ENCODE measurements at regions not wholly inside any gene's neighbourhood (a gene's known extent, or its start where the extent isn't known, plus 50 kb on each side); places are given as distances from the start of the nearest gene placed in this dataset.

GRCh38 chr13:23960566-23961156 lies 63.4 kb upstream of the C1QTNF9B start:
- Histone ChIP-seq H3K4me1 (peaks cover 17% of the 10 kb centered on the region), H3K9me3 (replicated peaks) (no peaks in the 10 kb centered on the region), H3K27ac (replicated peaks) (no peak overlapping the region), H3K36me3 (no peaks in the 10 kb centered on the region), H3K4me3 (no peak overlapping the region), H3K27me3 (ENCODE audit: low read depth) (no peaks in the 10 kb centered on the region)
- intact Hi-C loops (cut with micrococcal nuclease), result no loop called here
- peak; percentile 71 for TF ChIP-seq CTCF (IDR thresholded peaks at IDR 0.05; ENCODE audit: borderline replicate concordance)
- no peak for DNase-seq

GRCh38 chr13:23963184-23963931 lies 66.1 kb upstream of the C1QTNF9B start:
- DNase-seq, result no peak
- H3K27ac ChIP-seq (replicated peaks), result no peak overlapping the region
- peaks cover 30% of the 10 kb centered on the region for H3K4me1 ChIP-seq
- intact Hi-C loops (cut with micrococcal nuclease), result no loop called here
- no peaks in the 10 kb centered on the region for H3K9me3 ChIP-seq (replicated peaks)
- H3K4me3 ChIP-seq, result no peak overlapping the region
- H3K27me3 ChIP-seq (ENCODE audit: low read depth), result no peaks in the 10 kb centered on the region
- no peaks in the 10 kb centered on the region for H3K36me3 ChIP-seq
- TF ChIP-seq CTCF (IDR thresholded peaks at IDR 0.05; ENCODE audit: borderline replicate concordance), result no peak

- Histone ChIP-seq H3K36me3 (no peaks in the 10 kb centered on the region), H3K9me3 (replicated peaks) (no peaks in the 10 kb centered on the region), H3K4me1 (peaks cover 30% of the 10 kb centered on the region), H3K4me3 (no peak overlapping the region), H3K27me3 (ENCODE audit: low read depth) (no peaks in the 10 kb centered on the region), H3K27ac (replicated peaks) (no peak overlapping the region)
- no peak for TF ChIP-seq CTCF (IDR thresholded peaks at IDR 0.05; ENCODE audit: borderline replicate concordance)
- DNase-seq, result no peak
- intact Hi-C loops (cut with micrococcal nuclease), result no loop called here
These were observed 66.6 kb upstream of the C1QTNF9B start for GRCh38 chr13:23963947-23964346.

GRCh38 chr13:23965346-23965745 lies 68.0 kb upstream of the C1QTNF9B start:
- Histone ChIP-seq H3K27ac (replicated peaks) (no peak overlapping the region), H3K36me3 (no peaks in the 10 kb centered on the region), H3K27me3 (ENCODE audit: low read depth) (no peaks in the 10 kb centered on the region), H3K9me3 (replicated peaks) (no peaks in the 10 kb centered on the region), H3K4me1 (peaks cover 20% of the 10 kb centered on the region), H3K4me3 (no peak overlapping the region)
- no peak for DNase-seq
- no peak for TF ChIP-seq CTCF (IDR thresholded peaks at IDR 0.05; ENCODE audit: borderline replicate concordance)
- intact Hi-C loops (cut with micrococcal nuclease), result no loop called here

GRCh38 chr13:23966221-23966690 lies 69.0 kb upstream of the C1QTNF9B start:
- H3K4me3 ChIP-seq, result peak overlapping the region; percentile 24
- no peaks in the 10 kb centered on the region for H3K9me3 ChIP-seq (replicated peaks)
- H3K36me3 ChIP-seq, result no peaks in the 10 kb centered on the region
- no peaks in the 10 kb centered on the region for H3K27me3 ChIP-seq (ENCODE audit: low read depth)
- DNase-seq, result no peak
- peaks cover 20% of the 10 kb centered on the region for H3K4me1 ChIP-seq
- TF ChIP-seq CTCF (IDR thresholded peaks at IDR 0.05; ENCODE audit: borderline replicate concordance), result no peak
- intact Hi-C loops (cut with micrococcal nuclease), result no loop called here
- H3K27ac ChIP-seq (replicated peaks), result peak overlapping the region; percentile 22

Measured in left ventricle myocardium inferior (tissue), 1 donor.